ENCODE measurements at regions not wholly inside any gene's neighbourhood (a gene's known extent, or its start where the extent isn't known, plus 50 kb on each side); places are given as distances from the start of the nearest gene placed in this dataset.

GRCh38 chr5:153187503-153187902 lies 303.0 kb upstream of the GRIA1 start:
- TF ChIP-seq CTCF (IDR thresholded peaks at IDR 0.05): no peak
- no peak for TF ChIP-seq POLR2A (IDR thresholded peaks at IDR 0.05)
